Heart left ventricle (tissue), 13 donors: ENCODE measurements at regions not wholly inside any gene's neighbourhood (a gene's known extent, or its start where the extent isn't known, plus 50 kb on each side); places are given as distances from the start of the nearest gene placed in this dataset.

Experiments used
- CTCF ChIP-seq, 12 donors: fragments of 200-600 bp; sonication (generic) in 4 of 12; IDR thresholded peaks; one replicate each; pipeline versions ENCODE4 v1.5.0 to v1.8.0; 2018 to 2022; ENCODE audit warnings: antibody characterized with exemption in 12 of 12, mild to moderate bottlenecking in 5 of 12
- POLR2A ChIP-seq, 2 donors: fragments of 450-650 bp; IDR thresholded peaks; one replicate each; pipeline ENCODE4 v1.6.1; 2017; ENCODE audit warnings: antibody characterized with exemption in 2 of 2, mild to moderate bottlenecking in 2 of 2, moderate library complexity in 2 of 2
- donor health status: ischemic (EF 13 %, LVEDD 7.1; RV severe dilation, severe dysfunction).
- donor health status: DM: no; HTN: yes; CAD: no.
- donor health status: DM: no; HTN: no; CAD: no.
- donor health status: ischemic (EF 25% LVEDD 6.9; RV normal size, moderate dysfunction).
- donor health status: ischemic (EF 25% LVEDD 5.7; RV mildly dilated, moderate dysfunction).
- donor health status: ischemic (EF 35%, LVEDD 5.7; RV mildly dilated, moderate dysfunction).
- donor health status: nonischemic (EF 11% LVEDD 7.7; RV severe dilation, severe dysfunction).
- donor health status: DM: yes; HTN: yes; CAD: no.
- donor health status: PGD.
- donor health status: ischemic (EF 29% LVEDD 5.4; RV normal size, mild dysfunction).
- donor health status: nonischemic (EF 23%, LVEDD 6.1; RV moderate dilation, normal function).

GRCh38 chr2:139427164-139427563 is 647.0 kb upstream of the NXPH2 start:
- TF ChIP-seq CTCF (IDR thresholded peaks at IDR 0.05), result no peak
- TF ChIP-seq POLR2A (IDR thresholded peaks at IDR 0.05), result no peak
